Fibroblast of the aortic adventitia (primary cell): ENCODE measurements at regions not wholly inside any gene's neighbourhood (a gene's known extent, or its start where the extent isn't known, plus 50 kb on each side); places are given as distances from the start of the nearest gene placed in this dataset.
A peak's percentile ranks its signal among the peaks of the same experiment; 100 is the strongest.

Experiments used
- DNase-seq: peaks from one replicate; pipeline ENCODE4 v3.0.0-alpha.2; 2010; ENCODE audit warnings: low read depth
- H3K4me3 ChIP-seq: 2 replicates; pipeline ENCODE4 v1.5.1; 2011; ENCODE audit warnings: low read depth, mild to moderate bottlenecking, control low read depth, low read length, moderate library complexity
- CTCF ChIP-seq: IDR thresholded peaks from 2 replicates; pipeline ENCODE4 v1.5.1; 2011; ENCODE audit warnings: mild to moderate bottlenecking, low read length, control low read depth, inconsistent platforms; ENCODE audit not compliant: insufficient read depth

GRCh38 chr10:22851865-22852239 lies 76.0 kb upstream of the ARMC3 start:
- DNase-seq, result no peak
- no peak overlapping the region for H3K4me3 ChIP-seq
- TF ChIP-seq CTCF, result no peak

GRCh38 chr10:22850541-22850940 lies 77.3 kb upstream of the ARMC3 start:
- DNase-seq, result peak; percentile 28
- H3K4me3 ChIP-seq, result no peak overlapping the region
- no peak for TF ChIP-seq CTCF

- H3K4me3 ChIP-seq, result no peak overlapping the region
Measured at GRCh38 chr10:22849077-22849805, 78.6 kb upstream of the ARMC3 start.

GRCh38 chr10:22848509-22848908 lies 79.3 kb upstream of the ARMC3 start:
- no peak for DNase-seq
- no peak for TF ChIP-seq CTCF

More at GRCh38 chr10:22849077-22849805, 78.6 kb upstream of the ARMC3 start:
- DNase-seq, result peak; percentile 55
- no peak for TF ChIP-seq CTCF

GRCh38 chr10:22846294-22846693 lies 81.6 kb upstream of the ARMC3 start:
- DNase-seq, result no peak
- no peak overlapping the region for H3K4me3 ChIP-seq
- TF ChIP-seq CTCF, result no peak

More at GRCh38 chr10:22848509-22848908, 79.3 kb upstream of the ARMC3 start:
- no peak overlapping the region for H3K4me3 ChIP-seq

- no peak for DNase-seq
- no peak for TF ChIP-seq CTCF
- H3K4me3 ChIP-seq, result no peak overlapping the region
Measured at GRCh38 chr10:22839639-22840038, 88.2 kb upstream of the ARMC3 start.

GRCh38 chr10:22837771-22838170 lies 90.1 kb upstream of the ARMC3 start:
- DNase-seq, result no peak
- TF ChIP-seq CTCF, result no peak
- no peak overlapping the region for H3K4me3 ChIP-seq
